NCI-H226 (cell line): ENCODE measurements at regions not wholly inside any gene's neighbourhood (a gene's known extent, or its start where the extent isn't known, plus 50 kb on each side); places are given as distances from the start of the nearest gene placed in this dataset.

ENCODE experiments used
- DNase-seq: peaks from one replicate; pipeline ENCODE4 v3.0.0-alpha.2; 2015

- DNase-seq = no peak
These were observed 123.9 kb upstream of the ZFHX3 start for GRCh38 chr16:73171901-73172240.

GRCh38 chr16:73171380-73171779 lies 123.5 kb upstream of the ZFHX3 start:
- DNase-seq = no peak

- DNase-seq = no peak
These were observed 122.7 kb upstream of the ZFHX3 start for GRCh38 chr16:73170612-73171038.

GRCh38 chr16:73166947-73167550 lies 119.1 kb upstream of the ZFHX3 start:
- DNase-seq = no peak

- no peak for DNase-seq
These were observed 118.5 kb upstream of the ZFHX3 start for GRCh38 chr16:73166441-73166851.

GRCh38 chr16:73163238-73163815 lies 115.4 kb upstream of the ZFHX3 start:
- no peak for DNase-seq

- no peak for DNase-seq
These were observed 114.0 kb upstream of the ZFHX3 start for GRCh38 chr16:73161977-73162376.

GRCh38 chr16:73159296-73159695 lies 111.4 kb upstream of the ZFHX3 start:
- no peak for DNase-seq

- DNase-seq = no peak
These were observed 109.9 kb upstream of the ZFHX3 start for GRCh38 chr16:73157861-73158260.

- DNase-seq = no peak
These were observed 106.3 kb upstream of the ZFHX3 start for GRCh38 chr16:73154063-73154870.

GRCh38 chr16:73152386-73153125 lies 104.6 kb upstream of the ZFHX3 start:
- no peak for DNase-seq

- DNase-seq = no peak
These were observed 104.0 kb upstream of the ZFHX3 start for GRCh38 chr16:73151941-73152340.

- DNase-seq = no peak
These were observed 103.3 kb upstream of the ZFHX3 start for GRCh38 chr16:73151225-73151624.

GRCh38 chr16:73150786-73151185 lies 102.9 kb upstream of the ZFHX3 start:
- DNase-seq = no peak

- no peak for DNase-seq
These were observed 101.4 kb upstream of the ZFHX3 start for GRCh38 chr16:73149334-73149733.

GRCh38 chr16:73147958-73148357 lies 100.0 kb upstream of the ZFHX3 start:
- DNase-seq = no peak

- DNase-seq = no peak
These were observed 97.4 kb upstream of the ZFHX3 start for GRCh38 chr16:73145166-73145880.

GRCh38 chr16:73143576-73144422 lies 95.9 kb upstream of the ZFHX3 start:
- no peak for DNase-seq

- no peak for DNase-seq
These were observed 95.1 kb upstream of the ZFHX3 start for GRCh38 chr16:73143002-73143401.

GRCh38 chr16:73142053-73142854 lies 94.3 kb upstream of the ZFHX3 start:
- no peak for DNase-seq

- DNase-seq = no peak
These were observed 93.0 kb upstream of the ZFHX3 start for GRCh38 chr16:73140929-73141328.
